ENCODE measurements at regions not wholly inside any gene's neighbourhood (a gene's known extent, or its start where the extent isn't known, plus 50 kb on each side); places are given as distances from the start of the nearest gene placed in this dataset.

DNA sequence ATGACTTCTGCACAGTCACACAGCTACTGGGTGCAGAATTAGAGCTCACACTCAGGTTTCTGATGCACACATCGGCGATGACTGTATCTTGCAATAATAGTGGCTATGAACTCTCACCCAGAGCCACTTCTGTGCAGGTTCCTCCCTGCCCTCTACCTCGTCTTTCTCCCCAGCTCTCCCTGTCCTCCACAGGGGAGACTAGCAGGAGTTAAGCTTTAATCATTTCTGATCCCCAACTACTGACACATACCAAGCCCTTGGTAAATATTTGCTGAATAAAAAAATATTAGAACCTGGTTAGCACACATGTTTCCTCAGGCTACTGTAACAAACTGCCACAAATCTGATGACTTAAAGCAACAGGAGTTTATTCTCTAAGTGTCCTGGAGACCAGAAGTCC is 222.7 kb upstream of the FOXA2 start:
- Histone ChIP-seq H3K36me3 (ENCODE audit: control insufficient read depth in 2 of 2, extremely low read depth in 1 of 2, insufficient read depth in 2 of 2, low read length in 2 of 2) (no peaks in the 10 kb centered on the region), H3K79me2 (ENCODE audit: control insufficient read depth, insufficient read depth, low read length) (no peaks in the 10 kb centered on the region), H4K20me1 (replicated peaks; ENCODE audit: control insufficient read depth, extremely low read depth, insufficient read depth, low read length) (no peaks in the 10 kb centered on the region), H3K9me1 (replicated peaks; ENCODE audit: control insufficient read depth, extremely low read depth, insufficient read depth, low read length) (no peaks in the 10 kb centered on the region), H3K4me1 (ENCODE audit: control insufficient read depth, extremely low read depth, insufficient read depth, low read length) (no peaks in the 10 kb centered on the region), H3K9ac (replicated peaks; ENCODE audit: extremely low read depth, insufficient read depth, low read length) (no peak overlapping the region), H3K4me3 (replicated peaks in 1 of 3; ENCODE audit: insufficient read depth in 1 of 3, low read depth in 1 of 3, low read length in 3 of 3) (no peak overlapping the region), H3K27ac (ENCODE audit: insufficient read depth, low read depth, low read length) (no peak overlapping the region), H3K9me3 (replicated peaks; ENCODE audit: control insufficient read depth, insufficient read depth, low read length) (no peaks in the 10 kb centered on the region), H2AFZ (ENCODE audit: low read depth, low read length) (no peak overlapping the region), H3K27me3 (ENCODE audit: control insufficient read depth in 2 of 2, insufficient read depth in 2 of 2, low read length in 2 of 2) (no peaks in the 10 kb centered on the region), H3K4me2 (ENCODE audit: insufficient read depth, low read length) (no peak overlapping the region)
- intact Hi-C loops (cut with micrococcal nuclease) (no loop called here), dilution Hi-C loops (cut with MboI; ENCODE audit: extremely low pct_ligation_motif_present, low sequenced_read_pairs) (no loop called here)
- POLR2A ChIA-PET, result no interaction called here
- CTCF ChIA-PET, result interaction anchor here (1.0 kb wide), 1 partner anchor 115 kb away, joined by 6 read pairs; no protein-coding TSS in a partner anchor
- no peak for DNase-seq (ENCODE audit: low read depth, low spot score)
- no TSS peak for BruUV-seq (replicated peaks)
- TF ChIP-seq POLR2AphosphoS5 (IDR thresholded peaks at IDR 0.05; ENCODE audit: insufficient read depth, low read depth, low read length), result no peak
- no peak for FAIRE-seq

DNA sequence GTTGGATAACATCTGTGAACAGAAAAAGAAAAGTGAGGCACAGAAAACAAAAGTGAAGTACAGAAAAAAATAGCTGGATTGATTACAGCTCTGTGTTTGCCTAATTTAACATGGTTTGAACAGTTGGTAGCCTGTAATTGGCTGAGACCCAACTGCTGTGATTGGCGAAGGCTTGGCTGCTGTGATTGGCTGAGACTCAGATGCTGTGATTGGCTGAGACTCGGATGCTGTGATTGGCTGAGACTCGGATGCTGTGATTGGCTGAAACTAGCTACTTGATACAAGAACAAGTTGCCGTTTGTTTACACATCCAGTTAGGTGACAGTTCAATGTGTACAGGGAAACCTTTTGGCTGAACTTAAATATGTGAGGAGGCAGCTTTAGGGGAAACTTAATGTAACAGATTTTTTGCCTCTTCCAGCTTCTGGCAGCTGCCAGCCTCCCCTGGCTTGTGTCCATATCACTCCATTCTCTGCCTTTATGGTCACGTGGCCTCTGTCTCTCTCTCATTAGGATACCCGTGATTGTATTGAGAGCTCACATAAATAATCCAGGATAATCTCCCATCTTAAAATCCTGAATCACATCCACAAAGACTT is 223.4 kb upstream of the FOXA2 start:
- no peak overlapping the region for H3K4me2 ChIP-seq (ENCODE audit: insufficient read depth, low read length)
- H3K9me1 ChIP-seq (replicated peaks; ENCODE audit: control insufficient read depth, extremely low read depth, insufficient read depth, low read length), result no peaks in the 10 kb centered on the region
- no peaks in the 10 kb centered on the region for H3K9me3 ChIP-seq (replicated peaks; ENCODE audit: control insufficient read depth, insufficient read depth, low read length)
- dilution Hi-C loops (cut with MboI; ENCODE audit: extremely low pct_ligation_motif_present, low sequenced_read_pairs) (no loop called here), intact Hi-C loops (cut with micrococcal nuclease) (no loop called here)
- H3K27ac ChIP-seq (ENCODE audit: insufficient read depth, low read depth, low read length), result no peak overlapping the region
- H3K4me3 ChIP-seq (replicated peaks in 1 of 3; ENCODE audit: insufficient read depth in 1 of 3, low read depth in 1 of 3, low read length in 3 of 3), result no peak overlapping the region
- no peaks in the 10 kb centered on the region for H3K4me1 ChIP-seq (ENCODE audit: control insufficient read depth, extremely low read depth, insufficient read depth, low read length)
- no peaks in the 10 kb centered on the region for H3K79me2 ChIP-seq (ENCODE audit: control insufficient read depth, insufficient read depth, low read length)
- no peak for FAIRE-seq
- no peak for TF ChIP-seq POLR2A (IDR thresholded peaks at IDR 0.05; ENCODE audit: low read depth, low read length)
- no peak for TF ChIP-seq FOS (IDR thresholded peaks at IDR 0.05; ENCODE audit: borderline replicate concordance, insufficient read depth, low read length)
- no peak for TF ChIP-seq GATA2 (IDR thresholded peaks at IDR 0.05; ENCODE audit: insufficient read depth, insufficient read length, low read depth, low read length)
- no peak for TF ChIP-seq MYC (IDR thresholded peaks at IDR 0.05; ENCODE audit: low read depth, low read length)
- TF ChIP-seq JUN (IDR thresholded peaks at IDR 0.05; ENCODE audit: borderline replicate concordance, insufficient read depth, insufficient read length, low read depth), result no peak
- TF ChIP-seq, protein P1, sequence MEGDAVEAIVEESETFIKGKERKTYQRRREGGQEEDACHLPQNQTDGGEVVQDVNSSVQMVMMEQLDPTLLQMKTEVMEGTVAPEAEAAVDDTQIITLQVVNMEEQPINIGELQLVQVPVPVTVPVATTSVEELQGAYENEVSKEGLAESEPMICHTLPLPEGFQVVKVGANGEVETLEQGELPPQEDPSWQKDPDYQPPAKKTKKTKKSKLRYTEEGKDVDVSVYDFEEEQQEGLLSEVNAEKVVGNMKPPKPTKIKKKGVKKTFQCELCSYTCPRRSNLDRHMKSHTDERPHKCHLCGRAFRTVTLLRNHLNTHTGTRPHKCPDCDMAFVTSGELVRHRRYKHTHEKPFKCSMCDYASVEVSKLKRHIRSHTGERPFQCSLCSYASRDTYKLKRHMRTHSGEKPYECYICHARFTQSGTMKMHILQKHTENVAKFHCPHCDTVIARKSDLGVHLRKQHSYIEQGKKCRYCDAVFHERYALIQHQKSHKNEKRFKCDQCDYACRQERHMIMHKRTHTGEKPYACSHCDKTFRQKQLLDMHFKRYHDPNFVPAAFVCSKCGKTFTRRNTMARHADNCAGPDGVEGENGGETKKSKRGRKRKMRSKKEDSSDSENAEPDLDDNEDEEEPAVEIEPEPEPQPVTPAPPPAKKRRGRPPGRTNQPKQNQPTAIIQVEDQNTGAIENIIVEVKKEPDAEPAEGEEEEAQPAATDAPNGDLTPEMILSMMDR (IDR thresholded peaks at IDR 0.05; ENCODE audit: extremely low read depth in 1 of 2, insufficient read depth in 1 of 2, low read depth in 1 of 2, low read length in 2 of 2), result no peak
- no peak for DNase-seq (ENCODE audit: low read depth, low spot score)
- no TSS peak for BruUV-seq (replicated peaks)
- no peaks in the 10 kb centered on the region for H4K20me1 ChIP-seq (replicated peaks; ENCODE audit: control insufficient read depth, extremely low read depth, insufficient read depth, low read length)
- no peaks in the 10 kb centered on the region for H3K36me3 ChIP-seq (ENCODE audit: control insufficient read depth in 2 of 2, extremely low read depth in 1 of 2, insufficient read depth in 2 of 2, low read length in 2 of 2)
- H3K9ac ChIP-seq (replicated peaks; ENCODE audit: extremely low read depth, insufficient read depth, low read length), result no peak overlapping the region
- no peaks in the 10 kb centered on the region for H3K27me3 ChIP-seq (ENCODE audit: control insufficient read depth in 2 of 2, insufficient read depth in 2 of 2, low read length in 2 of 2)
- POLR2A ChIA-PET, result no interaction called here
- no peak overlapping the region for H2AFZ ChIP-seq (ENCODE audit: low read depth, low read length)
- CTCF ChIA-PET, result interaction anchor here (2.5 kb wide), 1 partner anchor 116 kb away, joined by 9 read pairs; no protein-coding TSS in a partner anchor

Data from endothelial cell of umbilical vein (primary cell).